ENCODE measurements at regions not wholly inside any gene's neighbourhood (a gene's known extent, or its start where the extent isn't known, plus 50 kb on each side); places are given as distances from the start of the nearest gene placed in this dataset.

GRCh38 chr11:112762707-112763090 is 198.5 kb upstream of the NCAM1 start (continued):
- TF ChIP-seq CTBP2 (IDR thresholded peaks at IDR 0.05; ENCODE audit: borderline replicate concordance, insufficient read depth, insufficient read length, low read length) (no peak), RBBP5 (IDR thresholded peaks at IDR 0.05; ENCODE audit: borderline replicate concordance, low read depth, low read length) (no peak), BACH1 (IDR thresholded peaks at IDR 0.05; ENCODE audit: low read length) (no peak), POLR2AphosphoS5 (IDR thresholded peaks at IDR 0.05; ENCODE audit: low read depth, low read length) (no peak)

Data from H1 (cell line).